RKO (cell line): ENCODE measurements at regions not wholly inside any gene's neighbourhood (a gene's known extent, or its start where the extent isn't known, plus 50 kb on each side); places are given as distances from the start of the nearest gene placed in this dataset.

Experiments
- DNase-seq: peaks from one replicate; pipeline ENCODE4 v3.0.0-alpha.2; 2016; ENCODE audit warnings: low spot score

DNA sequence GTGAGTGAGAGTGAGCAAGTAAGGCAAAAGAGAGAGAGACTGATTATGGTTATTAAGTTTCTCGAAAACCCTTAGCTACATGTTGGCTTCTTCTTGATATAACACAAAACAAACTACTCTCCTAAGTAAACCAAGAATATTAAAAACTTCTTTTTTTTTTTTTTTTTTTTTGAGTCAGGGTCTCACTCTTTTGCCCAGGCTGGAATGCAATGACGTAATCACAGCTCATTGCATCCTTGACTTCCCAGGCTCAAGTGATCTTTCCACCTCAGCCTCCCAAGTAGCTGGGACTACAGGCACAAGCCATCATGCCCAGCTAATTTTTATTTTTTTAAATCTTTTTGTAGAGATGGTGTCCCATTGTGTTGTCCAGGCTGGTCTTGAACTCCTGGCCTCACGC is 102.2 kb upstream of the IL6 start:
- no peak for DNase-seq

DNA sequence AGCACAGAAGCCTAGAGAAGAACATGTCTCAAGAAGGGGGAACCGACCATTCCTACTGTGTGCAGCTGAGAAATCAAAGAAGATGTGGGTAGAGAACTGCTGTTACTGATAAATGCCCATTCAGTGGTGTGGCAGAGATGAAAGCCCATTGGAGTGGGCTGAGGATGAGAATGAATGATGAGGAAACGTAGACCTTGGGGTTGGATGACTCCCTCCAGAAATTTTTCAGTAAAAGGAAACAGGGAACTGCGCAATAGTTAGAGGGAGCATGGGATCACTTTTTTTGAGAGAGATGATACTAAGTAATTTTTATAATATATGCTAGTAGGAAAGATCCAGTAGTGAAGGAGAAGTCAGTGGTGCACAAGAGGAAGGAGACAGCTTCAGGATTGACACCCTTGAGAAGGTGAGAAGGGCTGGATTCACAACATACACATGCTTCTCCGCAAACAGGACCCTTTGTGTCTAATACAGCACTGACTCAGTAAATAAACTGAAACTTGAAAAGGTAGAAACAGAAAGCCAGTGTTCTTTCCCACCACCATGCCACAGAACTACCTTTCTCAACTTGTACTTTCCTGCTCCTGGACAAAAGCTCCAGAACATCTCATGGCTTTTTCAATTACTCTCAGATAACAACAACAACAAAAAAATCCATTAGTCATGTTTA is 104.7 kb upstream of the IL6 start:
- DNase-seq, result no peak

- DNase-seq, result no peak
Observed at GRCh38 chr7:22618528-22618927, 108.5 kb upstream of the IL6 start.

DNA sequence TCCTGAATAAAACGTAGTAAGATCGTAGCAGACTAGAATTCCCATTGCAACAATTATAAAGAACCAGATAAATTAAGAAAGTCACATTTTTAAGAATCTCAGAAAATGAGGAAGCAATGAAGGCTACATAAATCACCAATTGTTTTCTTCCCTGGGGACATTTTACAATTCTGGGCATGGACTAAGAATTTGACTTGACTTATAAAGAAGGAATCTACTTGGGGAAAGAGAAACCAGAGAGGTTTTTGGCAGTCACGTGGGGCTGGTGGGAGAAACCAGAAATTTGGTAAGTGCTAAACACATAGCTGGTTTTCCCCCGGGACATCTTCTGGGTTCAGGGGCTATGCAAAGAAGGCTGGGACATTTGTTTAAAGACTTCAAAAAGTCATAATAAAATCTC is 109.8 kb upstream of the IL6 start:
- no peak for DNase-seq

- no peak for DNase-seq
Observed at GRCh38 chr7:22613496-22613895, 113.5 kb upstream of the IL6 start.

DNA sequence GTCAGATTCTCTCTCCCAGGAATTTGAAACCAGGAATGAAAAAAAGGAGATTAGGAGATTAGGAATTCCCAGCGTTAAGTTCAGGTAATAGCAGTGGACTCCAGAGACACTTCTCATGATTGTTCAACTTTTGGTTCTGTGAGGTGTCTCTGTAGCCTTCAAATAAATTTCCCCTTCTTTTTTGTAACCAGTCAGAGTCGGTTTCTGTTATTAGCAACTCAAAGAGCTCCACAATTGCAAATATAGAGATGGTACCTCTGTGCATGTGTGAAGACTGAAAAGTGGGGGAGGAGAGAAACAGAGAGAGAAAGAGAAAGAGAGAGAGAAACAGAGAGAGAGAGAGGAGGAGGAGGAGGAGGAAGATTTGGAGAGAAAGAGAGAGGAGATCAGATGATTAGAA is 112.8 kb upstream of the STEAP1B start:
- no peak for DNase-seq

GRCh38 chr7:22611758-22612079 is 111.7 kb upstream of the STEAP1B start:
- no peak for DNase-seq

- DNase-seq, result no peak
Observed at GRCh38 chr7:22610951-22611757, 111.2 kb upstream of the STEAP1B start.

- DNase-seq, result no peak
Observed at GRCh38 chr7:22610263-22610662, 110.3 kb upstream of the STEAP1B start.

GRCh38 chr7:22607180-22607579 is 107.2 kb upstream of the STEAP1B start:
- no peak for DNase-seq

DNA sequence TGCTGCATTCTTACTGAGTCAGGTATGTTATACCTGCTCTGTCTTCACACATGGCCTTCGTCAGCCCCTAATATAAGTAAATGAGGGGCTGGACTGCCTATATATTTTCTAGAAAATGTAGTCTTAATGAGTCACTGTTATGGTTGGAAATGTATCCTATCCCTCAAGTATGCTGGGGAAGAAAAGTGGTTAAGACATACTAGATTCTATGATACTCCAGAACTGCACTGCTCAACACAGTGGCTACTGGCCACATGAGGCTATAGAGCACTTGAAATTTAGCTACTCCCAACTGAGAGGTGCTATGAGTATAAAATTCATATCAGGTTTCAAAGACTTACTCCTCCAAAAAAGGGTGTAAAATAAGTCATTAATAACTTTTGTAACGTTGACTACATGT is 104.3 kb upstream of the STEAP1B start:
- no peak for DNase-seq

GRCh38 chr7:22601812-22602565 is 102.0 kb upstream of the STEAP1B start:
- no peak for DNase-seq

DNA sequence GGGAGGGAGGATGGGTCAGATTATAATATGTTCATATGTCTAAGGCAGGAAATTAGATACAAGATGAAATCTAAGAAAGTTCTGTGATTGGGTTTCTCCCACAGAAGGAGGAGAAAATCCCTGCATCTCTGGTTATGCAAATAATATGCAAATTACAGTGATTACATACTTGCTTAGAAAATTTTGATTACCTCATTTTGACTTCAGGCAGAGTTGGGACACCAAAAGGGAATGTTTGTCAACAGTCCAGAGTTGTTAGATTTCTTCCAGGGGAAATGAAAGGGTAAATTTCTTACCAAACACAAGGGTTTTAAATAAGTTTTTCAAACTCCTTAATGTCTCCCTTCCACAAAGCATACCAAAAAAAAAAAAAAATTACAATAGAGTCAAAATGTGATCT is 101.4 kb upstream of the STEAP1B start:
- no peak for DNase-seq

DNA sequence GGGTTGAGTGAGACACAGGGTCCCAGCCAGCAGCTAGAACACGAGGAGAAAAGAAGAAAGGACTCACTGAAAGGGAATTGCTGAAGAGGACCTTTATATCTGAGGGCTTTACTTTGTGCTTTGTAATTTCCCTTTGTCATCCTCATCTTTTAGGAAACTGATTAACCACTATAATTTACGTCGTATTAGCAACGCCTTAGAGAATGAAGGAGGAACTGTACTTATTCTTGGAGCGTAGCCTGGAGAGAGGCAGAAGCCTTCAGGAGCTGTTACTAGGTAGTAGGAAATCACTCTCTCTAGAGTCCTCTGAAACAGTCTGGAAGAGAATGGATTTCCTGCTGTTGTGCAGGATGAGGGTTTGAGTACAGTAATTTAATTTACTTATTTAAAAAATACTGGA is 101.0 kb upstream of the STEAP1B start:
- DNase-seq, result no peak

DNA sequence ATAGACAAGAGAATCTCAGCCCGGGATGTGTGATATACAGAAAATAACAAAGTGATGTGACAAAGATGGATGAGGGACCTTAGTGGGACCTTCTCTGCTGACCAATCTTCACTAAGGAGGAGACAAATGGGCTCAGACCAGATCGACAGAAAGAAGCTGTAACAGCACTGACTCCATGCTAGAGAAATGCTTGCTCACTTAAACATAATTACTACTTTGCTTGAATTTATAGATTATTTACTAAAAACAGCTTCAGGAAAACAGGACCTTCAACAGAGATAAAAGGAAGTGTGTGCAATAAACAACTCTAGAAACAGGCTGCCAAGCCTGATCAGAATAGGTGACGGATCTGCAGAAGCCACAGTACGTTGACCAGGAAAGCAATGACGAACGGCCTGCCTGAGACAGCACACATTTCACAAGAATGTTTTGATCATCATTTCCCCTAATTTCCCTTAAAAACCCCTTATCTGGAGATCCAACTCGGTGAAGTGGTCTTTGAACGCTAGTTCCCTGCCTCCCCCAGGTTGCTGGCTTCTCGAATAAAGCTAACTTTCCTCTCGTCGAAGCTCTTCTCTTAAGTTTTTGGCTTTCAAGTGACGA is 98.4 kb upstream of the STEAP1B start:
- DNase-seq, result no peak

GRCh38 chr7:22597844-22598243 is 97.9 kb upstream of the STEAP1B start:
- DNase-seq, result peak; percentile 51

GRCh38 chr7:22596763-22597400 is 96.9 kb upstream of the STEAP1B start:
- DNase-seq, result no peak

DNA sequence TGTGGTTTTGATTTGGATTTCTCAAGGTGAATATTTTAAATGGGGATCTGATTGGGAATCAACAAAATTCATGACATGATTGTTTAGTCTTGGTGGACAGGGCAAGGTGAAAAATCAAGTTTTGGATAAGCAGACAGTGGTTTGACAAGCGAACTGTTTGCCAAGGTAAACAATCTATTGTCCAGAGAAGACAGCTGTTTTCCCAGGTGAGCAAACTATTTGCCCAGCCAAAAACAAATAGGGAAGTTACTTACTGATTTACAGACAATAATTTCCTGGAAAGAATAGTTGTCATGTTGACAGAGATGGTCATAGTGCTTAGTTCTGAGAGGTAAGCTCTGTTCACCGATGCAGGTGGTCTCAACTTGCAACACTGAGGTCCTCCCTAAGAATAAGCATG is 94.0 kb upstream of the STEAP1B start:
- DNase-seq, result no peak

DNA sequence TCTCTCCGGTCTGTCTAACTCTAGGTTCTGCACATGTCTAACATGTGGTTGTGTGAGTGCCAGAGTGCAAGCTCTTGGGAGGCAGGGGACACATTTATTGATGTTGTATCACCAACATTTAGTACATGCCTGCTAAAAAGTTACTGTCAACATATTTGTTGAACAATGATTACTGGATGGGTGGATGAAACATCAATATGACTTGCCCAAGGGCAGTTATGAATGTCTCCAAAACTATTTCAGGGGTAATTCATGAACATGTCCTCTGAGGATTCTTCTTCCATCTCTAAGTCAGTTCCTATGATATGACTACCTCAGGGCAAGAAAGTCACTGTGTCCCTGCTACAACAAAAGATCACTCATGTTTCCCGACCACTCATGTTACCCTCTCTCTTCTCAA is 91.3 kb upstream of the STEAP1B start:
- no peak for DNase-seq

DNA sequence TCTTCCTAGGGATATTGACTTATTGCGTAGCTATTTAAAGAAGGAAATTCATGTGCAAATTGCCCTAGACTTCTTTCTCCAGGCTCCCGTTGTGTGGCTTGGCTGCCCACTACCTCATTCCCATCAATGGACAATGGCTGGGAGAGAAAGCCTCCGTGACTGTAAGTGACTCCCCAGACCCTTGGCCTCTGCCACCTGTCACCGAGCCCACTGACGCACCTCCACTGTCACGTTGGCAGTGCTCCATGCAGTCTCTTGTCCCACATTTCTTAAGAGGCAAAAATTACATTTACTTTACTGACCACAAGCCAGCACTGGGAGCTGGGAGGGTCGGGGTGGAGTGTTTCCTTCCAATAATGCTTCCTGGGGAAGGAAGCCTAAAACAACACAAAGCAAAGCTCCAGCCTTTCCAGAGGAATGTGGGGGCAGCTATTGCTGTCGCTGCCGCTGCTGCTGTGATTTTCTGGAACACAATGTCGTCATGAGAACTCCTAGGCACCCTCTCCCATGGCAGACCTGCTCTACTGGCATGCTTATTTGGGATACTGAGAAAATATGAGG is 89.7 kb upstream of the STEAP1B start:
- DNase-seq, result no peak

GRCh38 chr7:22588351-22588750 is 88.4 kb upstream of the STEAP1B start:
- DNase-seq, result no peak

DNA sequence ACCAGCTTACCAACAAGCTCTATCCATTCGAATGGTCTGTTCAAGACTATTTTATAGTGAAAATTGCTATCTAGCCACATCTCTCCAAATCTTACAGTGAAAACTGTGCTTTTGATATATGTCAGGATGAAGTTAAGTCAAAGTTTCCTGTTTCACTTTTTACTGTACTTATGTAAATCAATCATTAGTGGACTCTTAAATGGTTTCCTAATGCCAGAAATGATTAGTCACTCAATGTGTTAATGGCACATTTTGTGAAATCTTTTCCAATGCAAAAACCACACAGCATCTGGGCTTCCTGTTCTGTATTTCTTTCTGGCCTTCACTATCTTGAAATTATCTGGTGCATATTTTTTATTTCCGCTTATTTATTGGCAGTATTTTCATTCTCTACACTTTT is 87.3 kb upstream of the STEAP1B start:
- DNase-seq, result no peak
